IPS-15b (cell line): ENCODE measurements at regions not wholly inside any gene's neighbourhood (a gene's known extent, or its start where the extent isn't known, plus 50 kb on each side); places are given as distances from the start of the nearest gene placed in this dataset.
"Not testable (repeated sequence)": the region's sequence is repeated elsewhere in the genome, so short reads cannot be mapped to it uniquely, and the experiment has no call there.

Source experiments
- H3K27me3 ChIP-seq: one replicate; pipeline ENCODE4 v1.6.1; 2013; ENCODE audit warnings: low read length; ENCODE audit not compliant: control insufficient read depth, insufficient read depth
- H3K36me3 ChIP-seq: one replicate; pipeline ENCODE4 v1.6.1; 2013; ENCODE audit warnings: low read length; ENCODE audit not compliant: control insufficient read depth, insufficient read depth
- H3K4me1 ChIP-seq: one replicate; pipeline ENCODE4 v1.6.1; 2013; ENCODE audit warnings: mild to moderate bottlenecking, low read length; ENCODE audit not compliant: control insufficient read depth, insufficient read depth
- H3K4me3 ChIP-seq: one replicate; pipeline ENCODE4 v1.5.1; 2013; ENCODE audit warnings: low read depth, low read length
- H3K9ac ChIP-seq: one replicate; pipeline ENCODE4 v1.6.1; 2013; ENCODE audit warnings: low read depth, mild to moderate bottlenecking, low read length
- H3K9me3 ChIP-seq: one replicate; pipeline ENCODE4 v1.6.1; 2013; ENCODE audit warnings: mild to moderate bottlenecking, low read length; ENCODE audit not compliant: control insufficient read depth, insufficient read depth

DNA sequence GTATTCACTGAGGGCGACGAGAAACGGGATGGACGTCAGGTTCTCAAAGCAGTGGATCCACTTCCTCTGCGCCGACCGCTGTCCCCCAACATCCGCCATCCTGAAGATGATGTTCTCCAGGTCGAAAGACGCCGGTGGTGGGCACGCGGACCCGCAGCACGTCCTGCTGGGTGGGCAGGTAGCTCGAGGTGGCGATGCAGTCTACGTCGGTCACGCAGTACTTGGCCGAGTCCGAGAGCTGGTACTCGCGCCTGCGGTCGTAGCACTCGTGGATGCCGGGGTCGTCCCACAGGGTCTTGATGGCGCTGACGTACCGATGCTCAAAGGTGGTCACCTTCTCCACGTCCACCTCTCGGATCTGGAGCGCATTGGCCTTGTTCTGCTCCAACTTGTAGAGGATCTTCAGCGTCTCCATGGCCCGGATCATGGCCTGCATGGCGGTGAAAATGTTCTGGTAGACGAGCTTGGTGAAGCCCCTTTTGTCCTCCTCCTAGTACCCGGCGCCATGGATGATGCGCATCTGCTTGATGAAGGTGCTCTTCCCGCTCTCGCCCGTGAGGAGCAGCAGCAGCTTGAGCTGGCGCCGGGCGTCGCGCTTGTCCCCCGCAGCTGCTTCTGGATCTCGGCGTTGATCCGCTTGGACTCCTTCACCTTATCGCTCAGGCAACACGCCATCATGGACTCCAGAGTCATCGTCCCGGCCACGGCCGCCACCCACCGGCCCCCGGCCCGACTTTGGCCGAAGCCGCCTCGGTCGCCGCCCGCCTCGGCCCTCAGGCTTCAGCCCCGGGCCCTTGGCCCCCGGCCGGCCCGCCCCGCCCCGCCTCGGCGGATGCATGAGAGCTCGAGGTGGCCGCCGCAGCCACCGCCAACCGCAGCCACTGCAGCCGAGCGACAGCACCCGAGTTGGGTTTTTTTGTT is 122.9 kb upstream of the KCTD7 start:
- H3K9ac ChIP-seq: no peak overlapping the region
- no peaks in the 10 kb centered on the region for H3K9me3 ChIP-seq
- no peaks in the 10 kb centered on the region for H3K36me3 ChIP-seq
- H3K27me3 ChIP-seq: no peaks in the 10 kb centered on the region
- H3K4me3 ChIP-seq: no peak overlapping the region
- H3K4me1 ChIP-seq: no peaks in the 10 kb centered on the region

DNA sequence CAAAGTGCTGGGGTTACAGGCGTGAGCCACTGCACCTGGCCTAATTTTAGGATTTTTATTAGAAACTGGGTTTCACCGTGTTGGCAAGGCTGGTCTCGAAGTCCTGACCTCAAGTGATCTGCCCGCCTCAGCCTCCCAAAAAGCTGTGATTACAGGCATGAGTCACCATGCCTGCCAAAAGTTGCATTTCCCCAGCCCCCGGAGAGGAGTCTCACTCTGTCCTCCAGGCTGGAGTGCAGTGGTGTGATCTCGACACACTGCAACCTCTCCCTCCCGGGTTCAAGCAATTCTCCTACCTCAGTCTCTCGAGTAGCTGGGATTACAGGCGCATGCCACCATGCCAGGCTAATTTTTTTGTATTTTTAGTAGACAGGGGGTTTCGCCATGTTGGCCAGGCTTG is 122.0 kb upstream of the KCTD7 start:
- not testable (repeated sequence) for H3K9me3 ChIP-seq, H3K36me3 ChIP-seq, H3K4me3 ChIP-seq, H3K9ac ChIP-seq, H3K27me3 ChIP-seq, H3K4me1 ChIP-seq

DNA sequence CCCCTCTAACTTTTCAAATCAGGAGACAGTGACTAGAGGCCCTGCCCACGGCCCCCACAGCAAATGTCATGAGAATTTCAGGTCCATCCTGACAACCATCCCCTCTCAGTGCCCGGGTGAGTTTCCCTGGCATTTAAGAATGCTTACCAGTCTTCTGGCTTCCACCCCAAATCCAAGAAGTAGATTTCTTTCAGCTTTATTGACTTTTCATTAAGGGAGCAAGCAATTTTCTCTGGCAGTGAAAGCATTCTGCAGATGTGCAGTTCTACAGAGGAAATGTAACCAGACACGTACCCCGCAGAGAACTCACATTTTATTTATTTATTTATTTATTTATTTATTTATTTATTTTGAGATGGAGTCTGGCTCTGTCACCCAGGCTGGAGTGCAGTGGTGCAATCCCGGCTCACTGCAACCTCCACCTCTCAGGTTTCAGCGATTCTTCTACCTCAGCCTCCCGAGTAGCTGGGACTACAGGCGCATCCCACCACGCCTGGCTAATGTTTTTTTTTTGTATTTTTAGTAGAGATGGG is 120.9 kb upstream of the KCTD7 start:
- Histone ChIP-seq H3K9me3 (no peaks in the 10 kb centered on the region), H3K4me3 (no peak overlapping the region), H3K27me3 (no peaks in the 10 kb centered on the region), H3K4me1 (no peaks in the 10 kb centered on the region), H3K9ac (no peak overlapping the region), H3K36me3 (no peaks in the 10 kb centered on the region)

DNA sequence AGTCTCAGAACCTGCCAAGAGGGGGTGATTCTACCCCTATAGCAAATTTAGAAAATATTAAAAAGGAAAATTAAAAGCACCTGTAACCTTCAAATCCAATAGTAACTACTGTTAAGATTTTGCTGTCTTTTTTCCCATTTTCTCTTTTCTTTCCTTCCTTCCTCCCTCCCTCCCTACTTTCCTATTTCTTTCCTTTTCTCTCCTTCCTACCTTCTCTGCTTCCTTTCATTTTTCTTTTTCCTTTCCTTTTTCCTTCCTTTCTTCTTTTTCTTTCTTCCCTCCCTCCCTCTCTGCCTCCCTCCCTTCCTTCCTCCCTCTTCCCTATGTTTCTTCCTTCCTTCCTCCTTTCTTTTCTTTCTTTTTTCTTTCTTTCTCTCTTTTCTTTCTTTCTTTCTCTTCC is 120.2 kb upstream of the KCTD7 start:
- no peaks in the 10 kb centered on the region for H3K4me1 ChIP-seq
- no peaks in the 10 kb centered on the region for H3K9me3 ChIP-seq
- no peaks in the 10 kb centered on the region for H3K27me3 ChIP-seq
- H3K4me3 ChIP-seq: no peak overlapping the region
- H3K9ac ChIP-seq: no peak overlapping the region
- no peaks in the 10 kb centered on the region for H3K36me3 ChIP-seq

DNA sequence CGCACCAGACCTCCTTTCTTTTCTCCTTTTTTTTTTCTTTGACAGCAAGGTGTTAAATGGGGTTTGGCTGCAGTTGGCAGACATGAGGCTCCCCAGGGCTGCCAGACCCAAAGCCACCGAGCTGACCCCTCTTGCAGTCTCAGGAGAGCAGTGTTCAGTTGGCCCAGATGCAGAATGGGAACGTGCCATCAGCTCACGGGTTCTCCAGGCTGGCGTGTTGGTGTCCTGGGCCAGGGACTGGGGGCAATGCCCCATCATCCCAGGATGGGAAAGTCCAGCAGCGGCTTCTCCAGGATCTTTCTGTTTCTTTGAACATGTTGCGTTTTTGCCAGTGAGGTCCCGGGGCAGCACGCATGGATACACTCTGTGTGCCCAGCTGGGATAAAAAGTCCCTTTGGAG is 114.6 kb upstream of the KCTD7 start:
- Histone ChIP-seq H3K27me3 (no peaks in the 10 kb centered on the region), H3K36me3 (no peaks in the 10 kb centered on the region), H3K4me1 (no peaks in the 10 kb centered on the region), H3K4me3 (no peak overlapping the region), H3K9ac (no peak overlapping the region), H3K9me3 (no peaks in the 10 kb centered on the region)

DNA sequence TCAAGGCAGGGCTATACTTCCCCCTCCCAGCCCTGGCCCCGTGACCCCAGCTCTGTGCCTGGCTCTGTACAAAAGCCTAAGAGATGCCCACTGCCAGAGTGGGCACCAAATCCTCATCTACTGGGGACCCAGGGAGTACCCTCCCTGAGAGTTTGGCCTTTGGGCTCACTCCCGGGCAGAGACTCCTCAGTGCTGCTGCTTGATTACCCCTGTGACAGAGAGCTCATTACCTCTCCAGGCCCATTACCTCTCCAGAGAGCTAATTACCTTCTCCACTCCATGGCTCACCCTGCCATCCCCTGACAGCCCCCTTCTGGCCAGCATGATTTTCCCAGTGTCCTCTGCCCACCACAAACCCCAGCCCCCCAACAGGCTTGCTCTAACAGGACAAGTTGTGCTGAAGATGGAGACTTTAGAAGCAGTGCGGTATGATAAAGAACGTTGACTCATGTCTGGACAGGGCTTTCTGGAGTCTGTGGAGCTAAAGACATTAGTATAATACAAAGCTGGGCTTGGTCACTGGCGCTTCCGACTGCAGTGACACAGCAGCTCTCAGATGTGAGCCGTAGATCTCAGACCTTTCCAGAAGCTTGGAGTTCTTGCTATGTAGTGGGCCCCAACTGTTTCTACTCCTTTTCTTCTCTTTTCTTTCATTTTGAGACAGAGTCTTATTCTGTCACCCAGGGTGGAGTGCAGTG is 111.3 kb upstream of the KCTD7 start:
- Histone ChIP-seq H3K36me3 (no peaks in the 10 kb centered on the region), H3K4me3 (no peak overlapping the region), H3K9me3 (no peaks in the 10 kb centered on the region), H3K4me1 (no peaks in the 10 kb centered on the region), H3K9ac (no peak overlapping the region), H3K27me3 (peaks cover 4% of the 10 kb centered on the region)

DNA sequence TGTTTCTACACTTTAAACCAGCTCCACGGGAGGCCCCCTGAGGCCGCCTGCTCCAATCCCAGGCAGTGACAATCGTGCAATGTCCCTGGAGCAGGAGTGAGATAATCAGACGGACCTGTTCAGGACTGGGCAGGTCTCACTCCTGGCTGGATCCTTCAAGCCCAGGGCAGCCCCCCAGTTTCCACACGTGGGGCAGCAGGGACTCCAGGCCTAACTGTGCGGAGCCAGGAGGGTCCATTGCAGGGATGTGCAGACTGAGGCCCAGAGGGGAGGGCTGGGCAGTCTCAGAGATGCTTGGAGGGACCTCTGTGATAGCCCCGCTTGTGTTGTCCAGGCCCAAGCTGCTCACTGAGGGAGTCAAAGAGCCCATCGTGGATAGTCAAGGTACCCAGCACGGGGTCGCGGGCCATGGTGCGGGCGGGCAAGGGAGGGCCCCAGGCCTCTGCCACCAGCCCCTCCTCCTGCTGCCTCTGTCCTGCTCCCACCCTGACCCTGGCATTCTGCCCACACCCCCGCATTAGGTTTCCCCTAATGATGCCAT is 110.5 kb upstream of the KCTD7 start:
- H3K9ac ChIP-seq: no peak overlapping the region
- H3K36me3 ChIP-seq: no peaks in the 10 kb centered on the region
- peaks cover 4% of the 10 kb centered on the region for H3K27me3 ChIP-seq
- no peak overlapping the region for H3K4me3 ChIP-seq
- H3K9me3 ChIP-seq: no peaks in the 10 kb centered on the region
- no peaks in the 10 kb centered on the region for H3K4me1 ChIP-seq

DNA sequence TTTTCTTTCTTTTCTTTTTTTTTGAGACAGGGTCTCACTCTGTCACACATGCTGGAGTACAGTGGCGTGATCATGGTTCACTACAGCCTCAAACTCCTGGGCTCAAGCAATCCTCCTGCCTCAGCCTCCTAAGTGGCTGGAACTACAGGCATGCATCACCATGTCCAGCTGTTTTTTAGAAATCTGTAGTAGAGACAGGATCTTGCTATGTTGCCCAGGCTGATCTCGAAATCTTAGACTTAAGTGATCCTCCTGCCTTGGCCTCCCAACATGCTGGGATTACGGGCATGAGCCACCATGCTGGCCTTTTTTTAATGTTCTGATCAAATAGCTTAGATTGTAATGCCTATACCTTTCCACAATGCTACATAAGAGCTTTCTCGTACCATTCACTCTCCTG is 107.0 kb upstream of the KCTD7 start:
- no peaks in the 10 kb centered on the region for H3K4me1 ChIP-seq
- no peak overlapping the region for H3K9ac ChIP-seq
- H3K36me3 ChIP-seq: no peaks in the 10 kb centered on the region
- H3K9me3 ChIP-seq: no peaks in the 10 kb centered on the region
- no peak overlapping the region for H3K4me3 ChIP-seq
- peaks cover 4% of the 10 kb centered on the region for H3K27me3 ChIP-seq

DNA sequence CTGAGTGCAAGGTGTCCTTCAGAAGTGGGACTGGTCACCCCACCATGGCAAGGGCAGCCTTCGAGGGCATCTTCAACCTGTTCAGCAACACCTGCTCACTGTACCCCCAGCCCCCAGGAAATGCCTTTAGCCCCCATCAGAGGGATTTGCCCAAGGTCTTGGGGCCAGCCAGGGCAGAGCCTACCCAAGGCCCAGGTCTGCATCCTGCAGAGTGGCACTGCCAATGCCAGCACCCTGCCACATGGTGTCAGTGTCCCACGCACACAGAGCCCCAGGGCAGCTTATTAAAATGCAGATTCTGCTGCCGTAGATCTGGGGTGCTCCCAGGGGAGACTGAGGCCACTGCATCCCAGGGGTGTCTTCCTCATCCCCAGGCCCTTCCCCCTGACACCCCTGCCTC is 106.2 kb upstream of the KCTD7 start:
- Histone ChIP-seq H3K36me3 (no peaks in the 10 kb centered on the region), H3K27me3 (peaks cover 4% of the 10 kb centered on the region), H3K9ac (no peak overlapping the region), H3K9me3 (no peaks in the 10 kb centered on the region), H3K4me1 (no peaks in the 10 kb centered on the region), H3K4me3 (no peak overlapping the region)

DNA sequence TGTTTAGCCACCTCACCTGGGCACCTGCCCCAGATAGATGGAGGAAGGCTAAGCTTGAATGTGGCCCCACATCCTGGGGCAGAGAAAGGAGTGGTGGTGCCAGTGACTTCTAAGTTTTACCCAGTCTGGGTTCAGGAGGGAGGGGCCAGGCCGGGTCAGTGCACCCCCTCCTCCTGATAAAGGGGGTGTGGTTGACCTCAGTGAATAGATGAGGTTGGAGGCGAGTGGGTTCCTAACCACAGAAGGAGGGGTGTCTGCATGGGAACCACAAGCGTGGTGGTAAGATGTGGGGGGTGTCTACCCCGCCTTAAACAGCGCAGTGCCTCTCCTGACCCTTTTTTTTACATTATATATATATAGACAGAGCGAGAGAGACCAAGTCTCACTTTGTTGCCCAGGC is 105.3 kb upstream of the KCTD7 start:
- H3K4me1 ChIP-seq: no peaks in the 10 kb centered on the region
- H3K9me3 ChIP-seq: no peaks in the 10 kb centered on the region
- no peaks in the 10 kb centered on the region for H3K36me3 ChIP-seq
- H3K27me3 ChIP-seq: peaks cover 4% of the 10 kb centered on the region
- no peak overlapping the region for H3K4me3 ChIP-seq
- H3K9ac ChIP-seq: no peak overlapping the region

DNA sequence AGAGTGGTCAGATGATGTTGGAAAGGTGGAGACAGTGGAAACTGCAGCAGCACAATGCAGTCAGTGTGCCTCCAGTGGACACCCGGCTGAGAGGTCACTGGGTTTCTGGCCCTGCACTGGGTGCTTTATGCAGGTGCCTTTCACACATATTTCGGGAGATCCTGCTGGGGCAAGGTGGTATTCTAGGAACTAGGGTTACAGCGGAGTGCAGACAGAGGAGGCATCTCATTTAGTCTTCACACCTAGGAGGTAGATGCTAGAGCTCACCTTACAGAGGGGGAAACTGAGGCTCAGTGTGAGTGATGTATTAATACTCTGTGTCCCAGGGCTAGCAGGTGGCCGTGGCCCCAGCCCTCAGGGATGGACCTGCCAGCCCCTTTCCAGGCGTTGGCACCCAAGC is 103.9 kb upstream of the KCTD7 start:
- Histone ChIP-seq H3K9ac (no peak overlapping the region), H3K9me3 (no peaks in the 10 kb centered on the region), H3K4me1 (no peaks in the 10 kb centered on the region), H3K36me3 (no peaks in the 10 kb centered on the region), H3K4me3 (no peak overlapping the region), H3K27me3 (peaks cover 4% of the 10 kb centered on the region)

DNA sequence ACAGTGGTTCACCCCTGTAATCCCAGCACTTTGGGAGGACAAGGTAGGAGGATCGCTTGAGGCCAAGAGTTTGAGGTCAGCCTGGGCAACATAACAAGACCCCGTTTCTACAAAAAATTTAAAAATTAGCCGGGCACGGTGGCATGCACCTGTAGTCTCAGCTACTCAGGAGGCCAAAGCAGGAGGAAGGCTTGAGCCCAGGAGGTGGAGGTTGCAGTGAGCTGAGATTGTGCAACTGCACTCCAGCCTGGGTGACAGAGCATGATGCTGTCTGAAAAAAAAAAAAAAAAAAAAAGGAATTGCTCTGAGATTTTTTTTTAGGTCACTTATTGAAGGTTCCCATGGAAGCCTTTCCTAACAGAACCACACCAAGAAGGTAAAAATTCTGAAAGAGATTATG is 101.9 kb upstream of the KCTD7 start:
- H3K9me3 ChIP-seq, H3K4me3 ChIP-seq, H3K4me1 ChIP-seq, H3K27me3 ChIP-seq, H3K36me3 ChIP-seq, H3K9ac ChIP-seq: not testable (repeated sequence)
